Brain microvascular endothelial cell (primary cell): ENCODE measurements at regions not wholly inside any gene's neighbourhood (a gene's known extent, or its start where the extent isn't known, plus 50 kb on each side); places are given as distances from the start of the nearest gene placed in this dataset.

Experiments
- DNase-seq: peaks from one replicate; pipeline ENCODE4 v3.0.0-alpha.2; 2020
- H3K27ac ChIP-seq: fragments of 250-450 bp; sonication (Bioruptor Pico); 2 replicates; pipeline ENCODE4 v1.5.1; 2020; ENCODE audit warnings: mild to moderate bottlenecking, moderate library complexity
- H3K27me3 ChIP-seq: fragments of 250-450 bp; sonication (Bioruptor Pico); replicated peaks from 2 replicates; pipeline ENCODE4 v1.5.1; 2020; ENCODE audit warnings: mild to moderate bottlenecking
- H3K36me3 ChIP-seq: fragments of 250-450 bp; sonication (Bioruptor Pico); replicated peaks from 2 replicates; pipeline ENCODE4 v1.5.1; 2020; ENCODE audit warnings: mild to moderate bottlenecking
- H3K4me3 ChIP-seq: 2 replicates; pipeline ENCODE4 v1.5.1; 2011; ENCODE audit warnings: low read depth, mild to moderate bottlenecking, control low read depth, low read length, moderate library complexity
- in situ Hi-C: cut with HindIII; loops from 2 replicates; pipeline ENCODE4 v1.10.0; 2017; ENCODE audit warnings: low sequenced_read_pairs, low pct_ligation_motif_present
- TF ChIP-seq, protein P1 (sequence below): IDR thresholded peaks from 2 replicates; pipeline ENCODE4 v1.5.1; 2011; ENCODE audit warnings: low read depth, mild to moderate bottlenecking, moderate library complexity, low read length, control low read depth, inconsistent platforms; ENCODE audit errors: missing control alignments

DNA sequence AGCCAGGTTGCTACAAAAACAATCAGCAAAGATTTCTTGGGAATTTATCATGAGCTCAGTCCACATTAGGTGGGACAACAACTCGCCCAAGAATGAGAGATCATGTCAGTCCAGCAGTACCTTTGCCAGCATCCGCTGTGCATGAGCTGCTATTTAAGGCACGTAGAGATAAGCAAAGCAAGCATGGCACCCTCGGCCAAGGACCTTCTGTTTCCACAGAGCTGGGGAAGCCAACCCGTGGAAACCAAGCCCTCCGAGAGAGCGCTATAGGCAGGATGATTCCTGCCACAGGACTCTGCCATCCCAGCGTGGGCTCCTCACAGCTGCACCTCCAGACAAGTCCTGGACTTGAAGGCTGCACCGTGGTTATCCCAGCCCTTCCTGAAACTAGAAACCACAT, 189.5 kb upstream of the PPP1R26 start:
- DNase-seq = no peak
- Histone ChIP-seq H3K4me3 (no peak overlapping the region), H3K27me3 (no peaks in the 10 kb centered on the region), H3K36me3 (no peaks in the 10 kb centered on the region), H3K27ac (no peak overlapping the region)
- TF ChIP-seq, protein P1, sequence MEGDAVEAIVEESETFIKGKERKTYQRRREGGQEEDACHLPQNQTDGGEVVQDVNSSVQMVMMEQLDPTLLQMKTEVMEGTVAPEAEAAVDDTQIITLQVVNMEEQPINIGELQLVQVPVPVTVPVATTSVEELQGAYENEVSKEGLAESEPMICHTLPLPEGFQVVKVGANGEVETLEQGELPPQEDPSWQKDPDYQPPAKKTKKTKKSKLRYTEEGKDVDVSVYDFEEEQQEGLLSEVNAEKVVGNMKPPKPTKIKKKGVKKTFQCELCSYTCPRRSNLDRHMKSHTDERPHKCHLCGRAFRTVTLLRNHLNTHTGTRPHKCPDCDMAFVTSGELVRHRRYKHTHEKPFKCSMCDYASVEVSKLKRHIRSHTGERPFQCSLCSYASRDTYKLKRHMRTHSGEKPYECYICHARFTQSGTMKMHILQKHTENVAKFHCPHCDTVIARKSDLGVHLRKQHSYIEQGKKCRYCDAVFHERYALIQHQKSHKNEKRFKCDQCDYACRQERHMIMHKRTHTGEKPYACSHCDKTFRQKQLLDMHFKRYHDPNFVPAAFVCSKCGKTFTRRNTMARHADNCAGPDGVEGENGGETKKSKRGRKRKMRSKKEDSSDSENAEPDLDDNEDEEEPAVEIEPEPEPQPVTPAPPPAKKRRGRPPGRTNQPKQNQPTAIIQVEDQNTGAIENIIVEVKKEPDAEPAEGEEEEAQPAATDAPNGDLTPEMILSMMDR = no peak
- in situ Hi-C loops = no loop called here

DNA sequence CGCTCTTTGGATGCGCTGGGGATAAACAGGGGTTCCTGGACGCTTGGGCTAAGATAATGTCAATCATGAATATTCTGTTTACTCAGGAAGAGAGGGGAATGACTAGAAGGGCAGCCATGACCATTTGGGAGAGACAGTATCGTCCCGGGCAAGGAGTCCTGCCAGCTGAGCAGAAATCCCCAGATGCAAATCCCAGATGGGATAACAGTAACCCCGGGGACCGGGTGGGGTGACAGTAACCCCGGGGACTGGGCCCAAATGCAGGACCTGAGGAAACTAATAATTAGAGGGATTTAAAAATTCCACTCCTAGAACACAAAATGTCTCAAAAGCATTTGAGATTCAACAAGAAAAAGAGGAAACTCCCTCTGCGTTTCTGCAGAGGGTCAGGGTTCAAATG, 189.0 kb upstream of the PPP1R26 start:
- in situ Hi-C loops = no loop called here
- H3K27me3 ChIP-seq = no peaks in the 10 kb centered on the region
- no peaks in the 10 kb centered on the region for H3K36me3 ChIP-seq
- TF ChIP-seq, protein P1 = no peak
- H3K4me3 ChIP-seq = no peak overlapping the region
- no peak for DNase-seq
- H3K27ac ChIP-seq = no peak overlapping the region

DNA sequence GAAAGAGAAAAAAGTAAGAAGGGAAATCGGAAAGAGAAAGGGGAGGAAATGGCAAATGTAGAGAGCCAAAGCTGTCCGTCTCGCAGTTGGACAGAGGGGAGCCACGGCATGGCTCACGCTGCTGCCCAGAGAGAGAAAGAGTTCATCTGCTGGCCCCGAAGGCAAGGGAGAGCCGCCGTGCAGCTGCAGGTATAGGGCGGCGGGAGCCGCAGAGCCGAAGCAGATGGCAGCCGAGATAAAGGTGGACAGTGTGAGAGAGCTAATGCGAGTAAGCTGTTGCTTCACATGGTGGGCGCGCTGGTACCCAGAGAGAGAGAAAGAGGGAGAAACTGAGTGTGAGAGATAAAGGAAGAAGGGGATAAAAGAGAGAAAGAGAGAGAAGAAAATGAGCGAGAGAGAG, 188.4 kb upstream of the PPP1R26 start:
- Histone ChIP-seq H3K27ac (no peak overlapping the region), H3K27me3 (no peaks in the 10 kb centered on the region), H3K4me3 (no peak overlapping the region), H3K36me3 (no peaks in the 10 kb centered on the region)
- TF ChIP-seq, protein P1 = no peak
- DNase-seq = no peak
- in situ Hi-C loops = no loop called here

DNA sequence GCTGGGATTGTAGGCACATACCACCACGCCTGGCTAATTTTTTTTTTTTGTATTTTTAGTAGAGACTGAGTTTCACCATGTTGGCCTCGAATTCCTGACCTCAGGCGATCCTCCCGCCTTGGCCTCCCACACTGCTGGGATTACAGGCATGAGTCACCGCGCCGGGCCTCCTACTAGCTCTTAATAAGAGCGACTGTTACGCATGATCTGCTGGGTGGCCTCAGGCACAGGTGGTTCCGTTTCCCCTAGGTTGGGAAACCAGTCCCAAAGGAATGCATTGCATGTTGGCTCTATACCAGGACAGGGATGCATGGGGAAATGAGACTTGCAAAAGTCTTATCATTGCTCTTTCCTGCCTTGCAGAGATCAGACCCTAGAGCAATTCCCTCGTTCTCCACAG, 184.7 kb upstream of the PPP1R26 start:
- TF ChIP-seq, protein P1 = no peak
- DNase-seq = no peak
- H3K27me3 ChIP-seq = no peaks in the 10 kb centered on the region
- no peaks in the 10 kb centered on the region for H3K36me3 ChIP-seq
- in situ Hi-C loops = no loop called here
- H3K27ac ChIP-seq = no peak overlapping the region
- no peak overlapping the region for H3K4me3 ChIP-seq

DNA sequence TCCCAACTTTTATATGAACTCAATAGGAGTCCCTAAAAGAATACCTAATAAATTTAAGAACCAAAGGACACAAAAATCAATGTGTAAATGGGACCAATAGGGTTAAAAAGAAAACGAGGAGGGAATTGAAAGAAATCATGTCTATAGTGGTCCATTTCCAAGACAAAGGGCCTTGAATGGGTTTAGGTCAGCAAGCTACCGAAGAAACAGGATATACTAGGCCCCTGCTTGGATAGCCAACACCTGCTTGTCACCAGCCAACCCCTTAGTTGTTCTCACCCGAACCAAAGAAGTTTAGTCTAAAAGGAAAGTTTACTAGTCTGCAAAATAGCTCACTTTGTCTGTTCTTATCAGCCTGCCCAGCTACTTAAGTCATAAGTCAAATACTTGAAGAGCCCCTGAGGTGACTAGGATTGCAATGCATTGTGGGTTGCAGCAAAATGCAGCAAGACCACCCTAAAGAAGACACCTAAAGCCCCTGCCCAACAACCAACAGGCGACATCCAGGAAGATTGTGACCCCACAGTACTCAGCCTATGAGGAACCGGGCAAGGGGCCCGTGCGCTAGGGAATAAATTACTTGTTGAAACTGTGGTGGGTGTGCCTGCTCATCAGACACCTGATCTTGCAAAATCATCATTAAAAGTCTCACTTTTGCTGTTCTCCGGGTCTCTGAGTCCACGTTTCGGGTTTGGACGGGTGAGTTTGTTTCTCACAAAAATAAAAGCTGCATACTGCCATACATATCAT, 183.9 kb upstream of the PPP1R26 start:
- in situ Hi-C loops = no loop called here
- Histone ChIP-seq H3K4me3 (no peak overlapping the region), H3K27ac (no peak overlapping the region), H3K36me3 (no peaks in the 10 kb centered on the region), H3K27me3 (no peaks in the 10 kb centered on the region)
- TF ChIP-seq, protein P1 = no peak
- DNase-seq = no peak

DNA sequence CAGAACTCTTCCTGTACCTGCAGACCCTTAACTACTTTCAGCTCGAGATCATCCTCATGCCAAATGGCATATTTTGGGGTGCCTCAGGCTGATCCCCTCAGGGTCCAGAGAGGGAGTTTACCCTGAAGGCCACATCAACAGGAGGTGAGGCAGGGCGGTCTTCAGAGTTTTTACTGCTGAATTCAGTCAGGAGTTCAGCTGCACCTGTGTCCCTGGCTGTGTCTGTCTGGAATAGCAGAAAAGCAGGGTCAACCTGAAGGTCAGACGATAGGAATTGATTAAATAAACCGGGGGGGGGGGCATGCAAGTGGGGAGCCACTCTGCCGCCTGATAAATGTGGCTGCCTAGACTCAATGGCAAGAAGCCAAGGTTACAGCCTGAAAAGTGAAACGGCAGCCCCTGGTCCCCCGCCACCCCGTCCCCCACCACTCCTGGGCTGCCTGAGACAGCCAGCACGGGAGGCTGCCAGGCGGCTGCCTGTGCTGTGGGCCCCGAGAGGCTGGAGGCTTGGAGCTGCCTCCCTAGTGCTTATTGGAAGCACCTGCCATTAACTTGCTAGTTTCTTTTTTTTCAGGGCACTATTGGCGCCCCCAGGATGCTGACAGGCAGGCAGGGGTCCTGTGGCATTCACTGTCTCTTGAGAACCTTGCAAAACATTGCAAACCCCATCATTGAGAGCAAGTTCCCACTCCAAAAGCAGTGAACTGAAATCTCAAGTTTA, 182.7 kb upstream of the PPP1R26 start:
- DNase-seq = no peak
- TF ChIP-seq, protein P1 = no peak
- H3K27ac ChIP-seq = no peak overlapping the region
- no peak overlapping the region for H3K4me3 ChIP-seq
- in situ Hi-C loops = no loop called here
- H3K27me3 ChIP-seq = no peaks in the 10 kb centered on the region
- H3K36me3 ChIP-seq = no peaks in the 10 kb centered on the region
